ENCODE measurements at regions not wholly inside any gene's neighbourhood (a gene's known extent, or its start where the extent isn't known, plus 50 kb on each side); places are given as distances from the start of the nearest gene placed in this dataset.

- Histone ChIP-seq H3K27ac (ENCODE audit: low read depth in 2 of 2, low read length in 1 of 2) (no peak overlapping the region), H3F3A (replicated peaks; ENCODE audit: insufficient read depth) (no peaks in the 10 kb centered on the region), H3K9me3 (no peaks in the 10 kb centered on the region), H3K4me3 (ENCODE audit: low read depth in 2 of 2, low read length in 1 of 2) (no peak overlapping the region), H2AFZ (ENCODE audit: low read depth) (no peak overlapping the region), H3K79me2 (ENCODE audit: insufficient read depth) (no peaks in the 10 kb centered on the region), H3K27me3 (ENCODE audit: insufficient read depth) (no peaks in the 10 kb centered on the region), H4K20me1 (ENCODE audit: insufficient read depth) (no peaks in the 10 kb centered on the region), H3K4me1 (ENCODE audit: control insufficient read depth in 1 of 2, insufficient read depth in 2 of 2, low read depth in 1 of 2, low read length in 1 of 2) (peaks cover 0 to 11% of the 10 kb centered on the region in 2 experiments; a peak in 1 of 4 replicates), H3K9me2 (no peaks in the 10 kb centered on the region), H3K9ac (no peak overlapping the region), H3K4me2 (no peak overlapping the region), H3K36me3 (replicated peaks in 1 of 2; ENCODE audit: control insufficient read depth in 1 of 2, insufficient read depth in 2 of 2, low read length in 1 of 2) (no peaks in the 10 kb centered on the region)
- CTCF ChIA-PET, result interaction anchor here (1.3 to 1.6 kb wide), 3 partner anchors 11 to 31 kb away, joined by 4 to 7 read pairs (median 7); no protein-coding TSS in a partner anchor
- POLR2A ChIA-PET, result no interaction called here
- TF ChIP-seq TCF12 (IDR thresholded peaks at IDR 0.05) (no peak), FOXM1 (IDR thresholded peaks at IDR 0.05; ENCODE audit: low read depth) (no peak), CTCF (IDR thresholded peaks at IDR 0.05) (no peak), NFIC (IDR thresholded peaks at IDR 0.05; ENCODE audit: borderline replicate concordance) (no peak), EP300 (IDR thresholded peaks at IDR 0.05; ENCODE audit: borderline replicate concordance in 1 of 2, low read depth in 1 of 2, low read length in 1 of 2) (no peak), IRF3 (IDR thresholded peaks at IDR 0.05; ENCODE audit: low read depth, low read length) (no peak), RAD21 (IDR thresholded peaks at IDR 0.05; ENCODE audit: low read length) (no peak)
- no peak for DNase-seq
- WGBS (ENCODE audit: low lambda C conversion rate), result 72% methylated on average over 6 of the region's 6 CpGs
Measured at GRCh38 chr2:217743966-217744761, 258.6 kb downstream of the TNS1 start.

DNA sequence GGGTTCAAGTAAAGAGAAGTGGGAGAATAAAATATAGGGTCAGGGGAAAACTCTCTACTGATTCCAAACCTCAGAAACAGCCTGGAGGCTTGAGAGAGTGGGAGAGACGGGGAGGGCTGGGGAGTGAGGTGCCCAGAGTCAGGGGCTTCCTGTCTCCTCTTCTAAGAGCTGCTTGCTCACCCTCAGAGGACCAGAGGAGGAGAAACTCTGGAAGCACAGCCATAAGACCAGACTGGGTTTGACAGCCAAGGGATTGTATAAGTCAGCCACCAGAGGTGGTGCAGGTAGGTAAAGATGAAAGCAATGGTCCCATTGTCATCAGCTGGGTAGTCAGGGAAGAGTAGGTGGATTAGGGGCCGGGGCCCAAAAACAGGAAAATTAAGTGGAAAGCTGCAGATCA lies 259.4 kb downstream of the TNS1 start:
- Histone ChIP-seq H4K20me1 (ENCODE audit: insufficient read depth) (no peaks in the 10 kb centered on the region), H3K79me2 (ENCODE audit: insufficient read depth) (no peaks in the 10 kb centered on the region), H3K36me3 (replicated peaks in 1 of 2; ENCODE audit: control insufficient read depth in 1 of 2, insufficient read depth in 2 of 2, low read length in 1 of 2) (no peaks in the 10 kb centered on the region), H3K9me2 (no peaks in the 10 kb centered on the region), H3K9me3 (no peaks in the 10 kb centered on the region), H3K27me3 (ENCODE audit: insufficient read depth) (no peaks in the 10 kb centered on the region), H3K4me1 (ENCODE audit: control insufficient read depth in 1 of 2, insufficient read depth in 2 of 2, low read depth in 1 of 2, low read length in 1 of 2) (peaks cover 0 to 4% of the 10 kb centered on the region in 2 experiments; a peak in 1 of 4 replicates), H3F3A (replicated peaks; ENCODE audit: insufficient read depth) (no peaks in the 10 kb centered on the region), H3K9ac (no peak overlapping the region), H3K4me2 (no peak overlapping the region), H3K4me3 (ENCODE audit: low read depth in 2 of 2, low read length in 1 of 2) (no peak overlapping the region), H2AFZ (ENCODE audit: low read depth) (no peak overlapping the region), H3K27ac (ENCODE audit: low read depth in 2 of 2, low read length in 1 of 2) (no peak overlapping the region)
- ChIA-PET POLR2A (no interaction called here), CTCF (interaction anchor here (1.4 to 1.6 kb wide), 2 partner anchors 13 to 30 kb away, joined by 7 read pairs; no protein-coding TSS in a partner anchor)
- TF ChIP-seq RAD21 (IDR thresholded peaks at IDR 0.05; ENCODE audit: low read length), result no peak
- TF ChIP-seq, protein P1, sequence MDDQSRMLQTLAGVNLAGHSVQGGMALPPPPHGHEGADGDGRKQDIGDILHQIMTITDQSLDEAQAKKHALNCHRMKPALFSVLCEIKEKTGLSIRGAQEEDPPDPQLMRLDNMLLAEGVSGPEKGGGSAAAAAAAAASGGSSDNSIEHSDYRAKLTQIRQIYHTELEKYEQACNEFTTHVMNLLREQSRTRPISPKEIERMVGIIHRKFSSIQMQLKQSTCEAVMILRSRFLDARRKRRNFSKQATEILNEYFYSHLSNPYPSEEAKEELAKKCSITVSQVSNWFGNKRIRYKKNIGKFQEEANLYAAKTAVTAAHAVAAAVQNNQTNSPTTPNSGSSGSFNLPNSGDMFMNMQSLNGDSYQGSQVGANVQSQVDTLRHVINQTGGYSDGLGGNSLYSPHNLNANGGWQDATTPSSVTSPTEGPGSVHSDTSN (IDR thresholded peaks at IDR 0.05), result no peak
- no peak for TF ChIP-seq USF2 (IDR thresholded peaks at IDR 0.05; ENCODE audit: borderline replicate concordance, low read depth, low read length)
- TF ChIP-seq CHD2 (IDR thresholded peaks at IDR 0.05; ENCODE audit: low read length, partially characterized antibody), result no peak
- no peak for TF ChIP-seq ZBTB33 (IDR thresholded peaks at IDR 0.05; ENCODE audit: borderline replicate concordance, low read depth)
- TF ChIP-seq EZH2phosphoT487 (IDR thresholded peaks at IDR 0.05; ENCODE audit: borderline replicate concordance, low read depth), result no peak
- DNase-seq, result no peak
- 68% methylated on average over 2 of the region's 2 CpGs for WGBS (ENCODE audit: low lambda C conversion rate)
